GM12878 (cell line): ENCODE measurements at regions not wholly inside any gene's neighbourhood (a gene's known extent, or its start where the extent isn't known, plus 50 kb on each side); places are given as distances from the start of the nearest gene placed in this dataset.

ENCODE experiments used
- ATAC-seq: fragments of 200-7000 bp; cut with Tn5 transposase; 3 replicates; pipeline ENCODE4 v1.9.1; 2020; ENCODE audit warnings: mild to moderate bottlenecking, moderate library complexity
- BruUV-seq: library from RNA; stranded (reverse); fragments of 400-500 nt; replicated peaks from 2 replicates; lab custom pipeline; 2021; lab: Mats Ljungman, UMichigan
- CTCF ChIA-PET: fragments of 300-600 bp; sonication (Branson Sonifier 250); formaldehyde crosslinking; extraction: SDS; loops from one replicate; lab custom pipeline; 2021; ENCODE audit warnings: inconsistent platforms; lab: Yijun Ruan, JAX
- POLR2A ChIA-PET: fragments of 350-600 bp; formaldehyde crosslinking; extraction: SDS; loops from one replicate; lab custom pipeline; 2021; ENCODE audit warnings: inconsistent platforms; lab: Charles Lee
- RAD21 ChIA-PET: fragments of 300-600 bp; sonication (Branson Sonifier 250); formaldehyde crosslinking; loops from one replicate; lab custom pipeline; 2023; ENCODE audit warnings: antibody characterized with exemption; ENCODE audit not compliant: unreplicated experiment; lab: Charles Lee
- SMC1A ChIA-PET: fragments of 300-600 bp; sonication (Branson Sonifier 250); formaldehyde crosslinking; loops from one replicate; lab custom pipeline; 2023; ENCODE audit not compliant: unreplicated experiment, uncharacterized antibody; lab: Charles Lee
- DNase-seq: peaks from one replicate; pipeline ENCODE4 v3.0.0-alpha.2; 2011; ENCODE audit warnings: low read depth, low spot score
- FAIRE-seq: peaks from 3 replicates; lab custom pipeline; 2011; peaks lifted over from hg19 to GRCh38; lab: Jason Lieb, UNC
- H2AFZ ChIP-seq: 2 replicates; pipeline ENCODE4 v1.6.0; 2011; ENCODE audit warnings: low read depth, low read length, control low read depth; ENCODE audit not compliant: control insufficient read depth
- H3K27ac ChIP-seq: 2 replicates; pipeline ENCODE4 v1.5.1; 2011; ENCODE audit warnings: control low read depth; ENCODE audit not compliant: control insufficient read depth, insufficient read depth
- H3K27me3 ChIP-seq, 2 experiments: replicated peaks in 1 of 2; 2 replicates each; pipeline versions ENCODE4 v1.6.0 to v1.6.1; 2011; ENCODE audit warnings: low read length in 1 of 2; ENCODE audit not compliant: control insufficient read depth in 2 of 2, insufficient read depth in 2 of 2
- H3K36me3 ChIP-seq, 2 experiments: 2 replicates each; pipeline ENCODE4 v1.5.1; 2011; ENCODE audit warnings: low read length in 1 of 2; ENCODE audit not compliant: control insufficient read depth in 2 of 2, insufficient read depth in 2 of 2
- H3K4me1 ChIP-seq: 2 replicates; pipeline ENCODE4 v1.6.1; 2011; ENCODE audit warnings: mild to moderate bottlenecking, low read length, moderate library complexity, mixed read lengths; ENCODE audit not compliant: control insufficient read depth, insufficient read depth
- H3K4me2 ChIP-seq: 2 replicates; pipeline ENCODE4 v1.6.0; 2011; ENCODE audit warnings: control low read depth; ENCODE audit not compliant: control insufficient read depth, insufficient read depth
- H3K4me3 ChIP-seq: fragments of 200-600 bp; sonication (generic); 2 replicates; pipeline ENCODE4 v1.5.1; 2016
- H3K79me2 ChIP-seq: 2 replicates; pipeline ENCODE4 v1.6.0; 2011; ENCODE audit warnings: low read length; ENCODE audit not compliant: control insufficient read depth, insufficient read depth
- H3K9ac ChIP-seq: 2 replicates; pipeline ENCODE4 v1.8.0; 2011; ENCODE audit warnings: low read length, control low read depth, mixed read lengths; ENCODE audit not compliant: control insufficient read depth, insufficient read depth
- H3K9me3 ChIP-seq: replicated peaks from 3 replicates; pipeline ENCODE4 v1.5.1; 2011; ENCODE audit warnings: mild to moderate bottlenecking, low read length; ENCODE audit not compliant: control insufficient read depth, insufficient read depth
- H4K20me1 ChIP-seq: 2 replicates; pipeline ENCODE4 v1.6.0; 2011; ENCODE audit not compliant: control insufficient read depth, insufficient read depth
- CBFB ChIP-seq: IDR thresholded peaks from 2 replicates; pipeline ENCODE4 v1.6.1; 2016; ENCODE audit warnings: antibody characterized with exemption, low read depth
- CBX3 ChIP-seq: fragments of 200-600 bp; sonication (generic); IDR thresholded peaks from 2 replicates; pipeline ENCODE4 v1.6.1; 2016; ENCODE audit warnings: low read depth, borderline replicate concordance
- CBX5 ChIP-seq: sonication (generic); IDR thresholded peaks from 2 replicates; pipeline ENCODE4 v1.6.1; 2016; ENCODE audit warnings: low read depth, moderate library complexity, mild to moderate bottlenecking, inconsistent platforms
- EGR1 ChIP-seq, 2 experiments: IDR thresholded peaks; 1 replicate in 1 of 2; 2 replicates in 1 of 2; pipeline ENCODE4 v1.6.1; 2011 to 2012; ENCODE audit warnings: low read depth in 2 of 2, low read length in 2 of 2, borderline replicate concordance in 1 of 2, mild to moderate bottlenecking in 1 of 2, moderate library complexity in 1 of 2
- EP300 ChIP-seq, 2 experiments: fragments of 150-350 bp in 1 of 2; IDR thresholded peaks; 2 replicates each; pipeline ENCODE4 v1.6.1; 2011 to 2012; ENCODE audit warnings: low read depth in 2 of 2, low read length in 2 of 2, borderline replicate concordance in 1 of 2, improper control_type of control experiment in 1 of 2, inconsistent platforms in 1 of 2; ENCODE audit not compliant: control insufficient read depth in 1 of 2
- GABPA ChIP-seq: IDR thresholded peaks from 2 replicates; pipeline ENCODE4 v1.6.1; 2014; ENCODE audit warnings: antibody characterized with exemption, low read depth, mild to moderate bottlenecking, inconsistent platforms
- IKZF1 ChIP-seq: fragments of 450-650 bp; conservative IDR thresholded peaks from 2 replicates; pipeline ENCODE4 v1.6.1; 2017; ENCODE audit warnings: antibody characterized with exemption, mild to moderate bottlenecking
- NFXL1 ChIP-seq: fragments of 450-650 bp; IDR thresholded peaks from 2 replicates; pipeline ENCODE4 v1.6.1; 2017; ENCODE audit warnings: antibody characterized with exemption, mild to moderate bottlenecking, borderline replicate concordance
- NR2F1 ChIP-seq: fragments of 450-650 bp; conservative IDR thresholded peaks from 2 replicates; pipeline ENCODE4 v1.6.1; 2017; ENCODE audit warnings: mild to moderate bottlenecking
- PAX8 ChIP-seq: fragments of 450-650 bp; IDR thresholded peaks from 2 replicates; pipeline ENCODE4 v1.6.1; 2017; ENCODE audit warnings: mild to moderate bottlenecking, moderate library complexity
- PML ChIP-seq: IDR thresholded peaks from 2 replicates; pipeline ENCODE4 v1.6.1; 2012; ENCODE audit warnings: low read length, inconsistent platforms
- POLR2AphosphoS5 ChIP-seq: IDR thresholded peaks from 2 replicates; pipeline ENCODE4 v1.6.1; 2011; ENCODE audit warnings: mild to moderate bottlenecking, low read length, inconsistent platforms
- RAD51 ChIP-seq: fragments of 450-650 bp; IDR thresholded peaks from 2 replicates; pipeline ENCODE4 v1.6.1; 2016; ENCODE audit warnings: moderate library complexity, mild to moderate bottlenecking, inconsistent platforms
- SMC3 ChIP-seq: IDR thresholded peaks from 2 replicates; pipeline ENCODE4 v1.6.1; 2011; ENCODE audit warnings: low read length, improper control_type of control experiment, borderline replicate concordance
- SP1 ChIP-seq: IDR thresholded peaks from one replicate; pipeline ENCODE4 v1.6.1; 2011; ENCODE audit warnings: low read depth, low read length
- TCF12 ChIP-seq: IDR thresholded peaks from 2 replicates; pipeline ENCODE4 v1.6.1; 2011; ENCODE audit warnings: low read depth, mild to moderate bottlenecking, low read length
- ZNF384 ChIP-seq: IDR thresholded peaks from 2 replicates; pipeline ENCODE4 v1.6.1; 2012; ENCODE audit warnings: low read depth, mild to moderate bottlenecking, low read length, improper control_type of control experiment, borderline replicate concordance
- in situ Hi-C: fragments of 300-500 bp; cut with MboI; formaldehyde crosslinking; loops from 9 replicates; pipeline ENCODE4 v1.14.3; 2018; ENCODE audit warnings: mixed read lengths
- intact Hi-C: fragments of 100-400 bp; cut with micrococcal nuclease; formaldehyde crosslinking; loops from one replicate; pipeline ENCODE4 v1.14.2; 2022; ENCODE audit not compliant: unreplicated experiment
- TF ChIP-seq, protein P1 (sequence below): fragments of 450-650 bp; IDR thresholded peaks from 2 replicates; pipeline ENCODE4 v1.6.1; 2017; ENCODE audit warnings: mild to moderate bottlenecking, moderate library complexity
- TF ChIP-seq, protein P2 (sequence below): IDR thresholded peaks from 2 replicates; pipeline ENCODE4 v1.6.1; 2012; ENCODE audit warnings: low read depth, low read length, improper control_type of control experiment

DNA sequence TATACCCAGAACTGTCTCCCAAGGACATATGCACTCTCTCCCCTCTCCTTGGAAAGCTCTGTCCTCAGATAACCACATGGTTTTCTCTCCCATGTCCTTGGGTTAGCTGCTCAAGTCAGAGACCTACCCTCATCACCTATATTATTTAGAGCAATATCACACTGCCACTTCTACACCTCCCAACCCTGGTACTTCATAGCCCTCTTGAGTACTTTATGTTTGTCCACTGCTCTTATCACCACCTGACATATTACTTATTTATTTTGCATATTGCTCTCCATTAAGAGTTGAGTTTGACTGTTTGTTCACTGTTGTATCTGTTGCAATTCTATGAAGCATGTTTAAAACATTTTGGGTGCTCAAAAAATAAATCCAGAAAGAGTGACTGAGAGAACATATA is 126.3 kb upstream of the ATP1B1 start:
- no peak overlapping the region for H3K27ac ChIP-seq
- BruUV-seq, result no TSS peak
- SMC1A ChIA-PET, result interaction anchor here (1.0 to 1.5 kb wide), 6 partner anchors 9 to 132 kb away, joined by 3 to 8 read pairs (median 4); no protein-coding TSS in a partner anchor
- H3K79me2 ChIP-seq, result no peaks in the 10 kb centered on the region
- FAIRE-seq, result no peak
- no peak overlapping the region for H3K9ac ChIP-seq
- ATAC-seq, result no peak
- RAD21 ChIA-PET, result interaction anchor here (1.2 kb wide), 1 partner anchor 11 kb away, joined by 3 read pairs; no protein-coding TSS in a partner anchor
- CTCF ChIA-PET, result interaction anchor here (0.9 to 1.0 kb wide), 2 partner anchors 11 to 343 kb away, joined by 3 to 4 read pairs; no protein-coding TSS in a partner anchor
- POLR2A ChIA-PET, result interaction anchor here (1.4 kb wide), 1 partner anchor 9 kb away, joined by 4 read pairs; no protein-coding TSS in a partner anchor
- no peaks in the 10 kb centered on the region for H4K20me1 ChIP-seq
- in situ Hi-C loops (no loop called here), intact Hi-C loops (no loop called here)
- no peaks in the 10 kb centered on the region; a peak in 1 of 4 replicates for H3K27me3 ChIP-seq
- H3K9me3 ChIP-seq, result no peaks in the 10 kb centered on the region; the same call in 2 of the 3 replicates
- H3K36me3 ChIP-seq, result no peaks in the 10 kb centered on the region
- H3K4me1 ChIP-seq, result no peaks in the 10 kb centered on the region
- DNase-seq, result no peak
- no peak overlapping the region for H3K4me2 ChIP-seq
- no peak overlapping the region for H3K4me3 ChIP-seq
- no peak overlapping the region for H2AFZ ChIP-seq
- TF ChIP-seq EP300 (IDR thresholded peaks at IDR 0.05; ENCODE audit: borderline replicate concordance in 1 of 2, control insufficient read depth in 1 of 2, low read depth in 2 of 2, low read length in 2 of 2) (no peak), ZNF384 (no peak), NR2F1 (no peak), TCF12 (no peak), NFXL1 (no peak), PML (no peak), SP1 (no peak), SMC3 (no peak), GABPA (no peak), CBFB (no peak), POLR2AphosphoS5 (no peak), CBX5 (no peak), EGR1 (IDR thresholded peaks at IDR 0.05; ENCODE audit: borderline replicate concordance in 1 of 2, low read depth in 2 of 2, low read length in 2 of 2) (no peak), PAX8 (no peak), CBX3 (no peak), IKZF1 (no peak), RAD51 (no peak)
- TF ChIP-seq, protein P1, sequence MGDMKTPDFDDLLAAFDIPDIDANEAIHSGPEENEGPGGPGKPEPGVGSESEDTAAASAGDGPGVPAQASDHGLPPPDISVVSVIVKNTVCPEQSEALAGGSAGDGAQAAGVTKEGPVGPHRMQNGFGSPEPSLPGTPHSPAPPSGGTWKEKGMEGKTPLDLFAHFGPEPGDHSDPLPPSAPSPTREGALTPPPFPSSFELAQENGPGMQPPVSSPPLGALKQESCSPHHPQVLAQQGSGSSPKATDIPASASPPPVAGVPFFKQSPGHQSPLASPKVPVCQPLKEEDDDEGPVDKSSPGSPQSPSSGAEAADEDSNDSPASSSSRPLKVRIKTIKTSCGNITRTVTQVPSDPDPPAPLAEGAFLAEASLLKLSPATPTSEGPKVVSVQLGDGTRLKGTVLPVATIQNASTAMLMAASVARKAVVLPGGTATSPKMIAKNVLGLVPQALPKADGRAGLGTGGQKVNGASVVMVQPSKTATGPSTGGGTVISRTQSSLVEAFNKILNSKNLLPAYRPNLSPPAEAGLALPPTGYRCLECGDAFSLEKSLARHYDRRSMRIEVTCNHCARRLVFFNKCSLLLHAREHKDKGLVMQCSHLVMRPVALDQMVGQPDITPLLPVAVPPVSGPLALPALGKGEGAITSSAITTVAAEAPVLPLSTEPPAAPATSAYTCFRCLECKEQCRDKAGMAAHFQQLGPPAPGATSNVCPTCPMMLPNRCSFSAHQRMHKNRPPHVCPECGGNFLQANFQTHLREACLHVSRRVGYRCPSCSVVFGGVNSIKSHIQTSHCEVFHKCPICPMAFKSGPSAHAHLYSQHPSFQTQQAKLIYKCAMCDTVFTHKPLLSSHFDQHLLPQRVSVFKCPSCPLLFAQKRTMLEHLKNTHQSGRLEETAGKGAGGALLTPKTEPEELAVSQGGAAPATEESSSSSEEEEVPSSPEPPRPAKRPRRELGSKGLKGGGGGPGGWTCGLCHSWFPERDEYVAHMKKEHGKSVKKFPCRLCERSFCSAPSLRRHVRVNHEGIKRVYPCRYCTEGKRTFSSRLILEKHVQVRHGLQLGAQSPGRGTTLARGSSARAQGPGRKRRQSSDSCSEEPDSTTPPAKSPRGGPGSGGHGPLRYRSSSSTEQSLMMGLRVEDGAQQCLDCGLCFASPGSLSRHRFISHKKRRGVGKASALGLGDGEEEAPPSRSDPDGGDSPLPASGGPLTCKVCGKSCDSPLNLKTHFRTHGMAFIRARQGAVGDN, result no peak
- TF ChIP-seq, protein P2, sequence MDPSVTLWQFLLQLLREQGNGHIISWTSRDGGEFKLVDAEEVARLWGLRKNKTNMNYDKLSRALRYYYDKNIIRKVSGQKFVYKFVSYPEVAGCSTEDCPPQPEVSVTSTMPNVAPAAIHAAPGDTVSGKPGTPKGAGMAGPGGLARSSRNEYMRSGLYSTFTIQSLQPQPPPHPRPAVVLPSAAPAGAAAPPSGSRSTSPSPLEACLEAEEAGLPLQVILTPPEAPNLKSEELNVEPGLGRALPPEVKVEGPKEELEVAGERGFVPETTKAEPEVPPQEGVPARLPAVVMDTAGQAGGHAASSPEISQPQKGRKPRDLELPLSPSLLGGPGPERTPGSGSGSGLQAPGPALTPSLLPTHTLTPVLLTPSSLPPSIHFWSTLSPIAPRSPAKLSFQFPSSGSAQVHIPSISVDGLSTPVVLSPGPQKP, result no peak
